ENCODE measurements at regions not wholly inside any gene's neighbourhood (a gene's known extent, or its start where the extent isn't known, plus 50 kb on each side); places are given as distances from the start of the nearest gene placed in this dataset.

GRCh38 chr14:45968037-45968436 is 683.5 kb downstream of the RPL10L start:
- intact Hi-C loops (cut with micrococcal nuclease; ENCODE audit: unreplicated experiment), result no loop called here
- BruUV-seq (replicated peaks), result no TSS peak
- Mint-ChIP-seq H3K9me3 (ENCODE audit: low read depth, unreplicated experiment) (peaks cover 10% of the 10 kb centered on the region), H3K27ac (ENCODE audit: unreplicated experiment) (no peak overlapping the region), H3K36me3 (ENCODE audit: insufficient read depth, unreplicated experiment) (no peaks in the 10 kb centered on the region), H3K4me3 (ENCODE audit: low read depth, unreplicated experiment) (no peak overlapping the region), H3K4me1 (ENCODE audit: low read depth, unreplicated experiment) (no peaks in the 10 kb centered on the region), H3K27me3 (ENCODE audit: unreplicated experiment) (no peaks in the 10 kb centered on the region)
- no peak for DNase-seq
- TF ChIP-seq CTCF (IDR thresholded peaks at IDR 0.05; ENCODE audit: unreplicated experiment), result no peak
- CTCF ChIA-PET, result no interaction called here

DNA sequence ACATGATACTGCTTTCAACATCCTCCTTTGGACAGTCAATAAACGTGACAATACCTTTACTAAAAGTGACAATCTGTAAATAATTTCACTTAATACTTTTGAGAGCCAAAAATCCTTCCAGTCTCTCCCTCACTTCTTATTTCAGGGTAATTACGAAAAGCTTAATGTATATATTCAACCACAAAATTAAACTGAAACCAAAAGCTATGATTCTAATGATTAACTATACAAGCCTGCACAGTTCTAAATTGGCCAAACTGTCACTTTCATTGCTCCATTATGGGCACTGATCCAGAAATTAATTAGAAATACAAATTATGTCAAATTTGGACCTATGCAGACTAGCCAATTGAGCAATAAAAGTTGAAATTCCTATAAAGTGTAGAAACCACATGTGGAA is 696.5 kb upstream of the MIS18BP1 start:
- TF ChIP-seq CTCF (IDR thresholded peaks at IDR 0.05; ENCODE audit: unreplicated experiment), result no peak
- no peak overlapping the region for H3K4me3 Mint-ChIP-seq (ENCODE audit: low read depth, unreplicated experiment)
- H3K27ac Mint-ChIP-seq (ENCODE audit: unreplicated experiment), result no peak overlapping the region
- H3K27me3 Mint-ChIP-seq (ENCODE audit: unreplicated experiment), result no peaks in the 10 kb centered on the region
- H3K9me3 Mint-ChIP-seq (ENCODE audit: low read depth, unreplicated experiment), result no peaks in the 10 kb centered on the region
- H3K36me3 Mint-ChIP-seq (ENCODE audit: insufficient read depth, unreplicated experiment), result no peaks in the 10 kb centered on the region
- CTCF ChIA-PET, result no interaction called here
- intact Hi-C loops (cut with micrococcal nuclease; ENCODE audit: unreplicated experiment), result no loop called here
- DNase-seq, result no peak
- H3K4me1 Mint-ChIP-seq (ENCODE audit: low read depth, unreplicated experiment), result no peaks in the 10 kb centered on the region
- no TSS peak for BruUV-seq (replicated peaks)

GRCh38 chr14:45947830-45948229 is 694.8 kb upstream of the MIS18BP1 start:
- intact Hi-C loops (cut with micrococcal nuclease; ENCODE audit: unreplicated experiment), result no loop called here
- Mint-ChIP-seq H3K36me3 (ENCODE audit: insufficient read depth, unreplicated experiment) (no peaks in the 10 kb centered on the region), H3K9me3 (ENCODE audit: low read depth, unreplicated experiment) (no peaks in the 10 kb centered on the region), H3K27me3 (ENCODE audit: unreplicated experiment) (no peaks in the 10 kb centered on the region), H3K27ac (ENCODE audit: unreplicated experiment) (no peak overlapping the region), H3K4me3 (ENCODE audit: low read depth, unreplicated experiment) (no peak overlapping the region), H3K4me1 (ENCODE audit: low read depth, unreplicated experiment) (no peaks in the 10 kb centered on the region)
- DNase-seq, result no peak
- no peak for TF ChIP-seq CTCF (IDR thresholded peaks at IDR 0.05; ENCODE audit: unreplicated experiment)
- CTCF ChIA-PET, result no interaction called here
- BruUV-seq (replicated peaks), result no TSS peak

DNA sequence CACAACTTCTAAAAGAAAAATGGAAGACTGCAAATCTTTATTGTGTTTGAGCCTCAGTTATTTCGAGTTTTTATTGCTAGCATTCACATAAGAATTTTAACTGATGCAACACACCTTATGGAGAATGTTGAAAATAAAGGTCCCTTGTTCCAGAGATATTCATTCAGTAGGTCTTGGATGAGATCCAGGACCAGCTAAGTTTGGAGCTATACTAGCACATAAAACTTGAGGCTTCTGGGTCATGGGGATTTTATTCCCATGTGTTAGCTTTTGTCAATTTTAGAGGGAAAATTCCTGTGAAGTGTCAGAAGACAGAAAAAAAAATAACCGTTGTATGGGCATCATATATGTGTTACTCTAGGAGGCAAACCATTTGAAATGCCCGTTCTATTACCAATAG is 693.2 kb upstream of the MIS18BP1 start:
- Mint-ChIP-seq H3K4me3 (ENCODE audit: low read depth, unreplicated experiment) (no peak overlapping the region), H3K4me1 (ENCODE audit: low read depth, unreplicated experiment) (no peaks in the 10 kb centered on the region), H3K27ac (ENCODE audit: unreplicated experiment) (no peak overlapping the region), H3K36me3 (ENCODE audit: insufficient read depth, unreplicated experiment) (no peaks in the 10 kb centered on the region), H3K27me3 (ENCODE audit: unreplicated experiment) (no peaks in the 10 kb centered on the region), H3K9me3 (ENCODE audit: low read depth, unreplicated experiment) (no peaks in the 10 kb centered on the region)
- DNase-seq, result no peak
- BruUV-seq (replicated peaks), result no TSS peak
- intact Hi-C loops (cut with micrococcal nuclease; ENCODE audit: unreplicated experiment), result no loop called here
- no peak for TF ChIP-seq CTCF (IDR thresholded peaks at IDR 0.05; ENCODE audit: unreplicated experiment)
- CTCF ChIA-PET, result no interaction called here

- Mint-ChIP-seq H3K36me3 (ENCODE audit: insufficient read depth, unreplicated experiment) (no peaks in the 10 kb centered on the region), H3K27ac (ENCODE audit: unreplicated experiment) (no peak overlapping the region), H3K9me3 (ENCODE audit: low read depth, unreplicated experiment) (peaks cover 10% of the 10 kb centered on the region), H3K4me3 (ENCODE audit: low read depth, unreplicated experiment) (no peak overlapping the region), H3K27me3 (ENCODE audit: unreplicated experiment) (no peaks in the 10 kb centered on the region), H3K4me1 (ENCODE audit: low read depth, unreplicated experiment) (no peaks in the 10 kb centered on the region)
- CTCF ChIA-PET, result no interaction called here
- DNase-seq, result no peak
- no TSS peak for BruUV-seq (replicated peaks)
- TF ChIP-seq CTCF (IDR thresholded peaks at IDR 0.05; ENCODE audit: unreplicated experiment), result no peak
- intact Hi-C loops (cut with micrococcal nuclease; ENCODE audit: unreplicated experiment), result loop anchor here (5.0 kb wide), 1 partner anchor 328 kb away; no protein-coding TSS in a partner anchor
Observed at GRCh38 chr14:45940318-45940717, 687.3 kb upstream of the MIS18BP1 start.

All from Calu3 (cell line).